Activated gamma-delta T cell (primary cell): ENCODE measurements at regions not wholly inside any gene's neighbourhood (a gene's known extent, or its start where the extent isn't known, plus 50 kb on each side); places are given as distances from the start of the nearest gene placed in this dataset.

Experiments
- DNase-seq: peaks from one replicate; lab custom pipeline; 2025; lab: John Stamatoyannopoulos, UW

GRCh38 chr4:177696438-177696966 lies 254.3 kb upstream of the AGA start:
- DNase-seq, result no peak

- DNase-seq, result no peak
These were observed 257.4 kb upstream of the AGA start for GRCh38 chr4:177699365-177700213.

GRCh38 chr4:177706916-177707315 lies 264.7 kb upstream of the AGA start:
- no peak for DNase-seq

GRCh38 chr4:177713454-177713853 lies 271.2 kb upstream of the AGA start:
- no peak for DNase-seq

GRCh38 chr4:177717407-177717806 lies 275.2 kb upstream of the AGA start:
- DNase-seq, result no peak

- DNase-seq, result no peak
These were observed 276.3 kb upstream of the AGA start for GRCh38 chr4:177718514-177718913.

- no peak for DNase-seq
These were observed 283.9 kb upstream of the AGA start for GRCh38 chr4:177726111-177726510.

GRCh38 chr4:177728361-177729152 lies 286.3 kb upstream of the AGA start:
- DNase-seq, result no peak

GRCh38 chr4:177729681-177730080 lies 287.4 kb upstream of the AGA start:
- DNase-seq, result no peak

GRCh38 chr4:177737387-177737940 lies 295.2 kb upstream of the AGA start:
- no peak for DNase-seq

- no peak for DNase-seq
These were observed 298.3 kb upstream of the AGA start for GRCh38 chr4:177740563-177740962.

GRCh38 chr4:177759729-177760128 lies 317.5 kb upstream of the AGA start:
- no peak for DNase-seq

GRCh38 chr4:177761692-177762091 lies 319.5 kb upstream of the AGA start:
- DNase-seq, result no peak

- no peak for DNase-seq
These were observed 326.9 kb upstream of the AGA start for GRCh38 chr4:177769155-177769554.

- DNase-seq, result no peak
These were observed 328.5 kb upstream of the AGA start for GRCh38 chr4:177770776-177771175.

GRCh38 chr4:177771645-177772044 lies 329.4 kb upstream of the AGA start:
- DNase-seq, result no peak

- no peak for DNase-seq
These were observed 336.4 kb upstream of the AGA start for GRCh38 chr4:177778623-177779022.

GRCh38 chr4:177785000-177785399 lies 342.8 kb upstream of the AGA start:
- no peak for DNase-seq

GRCh38 chr4:177789610-177790009 lies 347.4 kb upstream of the AGA start:
- DNase-seq, result no peak

- no peak for DNase-seq
These were observed 349.0 kb upstream of the AGA start for GRCh38 chr4:177791188-177791587.

- no peak for DNase-seq
These were observed 354.6 kb upstream of the AGA start for GRCh38 chr4:177796841-177797240.

GRCh38 chr4:177798161-177798560 lies 355.9 kb upstream of the AGA start:
- DNase-seq, result no peak

GRCh38 chr4:177802162-177802561 lies 359.9 kb upstream of the AGA start:
- no peak for DNase-seq
